ENCODE measurements at regions not wholly inside any gene's neighbourhood (a gene's known extent, or its start where the extent isn't known, plus 50 kb on each side); places are given as distances from the start of the nearest gene placed in this dataset.
A peak's percentile ranks its signal among the peaks of the same experiment; 100 is the strongest.

DNA sequence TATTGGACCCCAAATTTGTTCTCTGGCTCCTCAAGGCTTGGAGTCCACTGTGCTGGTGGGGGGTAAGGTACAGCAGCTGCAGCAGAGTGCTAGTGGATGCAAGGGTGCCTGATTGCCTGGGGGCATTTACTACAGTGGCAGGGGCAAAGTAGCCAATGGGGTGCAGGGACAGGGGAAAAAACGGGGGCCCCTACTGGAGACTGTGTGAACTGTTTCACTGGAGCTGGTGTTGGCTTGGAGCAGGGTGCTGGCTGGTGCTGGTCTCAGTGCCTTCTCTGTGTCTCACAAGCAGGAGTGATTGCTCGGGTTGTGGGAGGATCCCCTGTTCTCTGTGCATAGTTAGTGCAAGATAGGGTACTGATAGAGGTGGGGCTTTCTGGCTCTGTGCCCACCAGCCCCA is 935.9 kb downstream of the JRKL start:
- no peak overlapping the region for H3K4ac ChIP-seq (ENCODE audit: low read depth, low read length)
- H2AFZ ChIP-seq (ENCODE audit: low read length) = no peak overlapping the region
- H3K27me3 ChIP-seq (ENCODE audit: insufficient read depth, low read length) = no peaks in the 10 kb centered on the region
- no peak overlapping the region for H2BK120ac ChIP-seq (ENCODE audit: low read depth, low read length, poor library complexity, severe bottlenecking)
- no peak overlapping the region for H4K91ac ChIP-seq (ENCODE audit: insufficient read length, low read depth, low read length)
- Mint-ChIP-seq H3K4me3 (no peak overlapping the region), H3K27ac (no peak overlapping the region), H3K9me3 (peaks cover 0 to 4% of the 10 kb centered on the region in 2 experiments; a peak in 4 of 5 replicates), H3K4me1 (no peaks in the 10 kb centered on the region), H3K36me3 (ENCODE audit: insufficient read depth in 1 of 3, low read depth in 3 of 3) (peaks cover 0 to 4% (median 0%) of the 10 kb centered on the region in 3 experiments; a peak in 2 of 7 replicates), H3K27me3 (ENCODE audit: low read depth) (no peaks in the 10 kb centered on the region)
- no peaks in the 10 kb centered on the region for H3K79me1 ChIP-seq (ENCODE audit: insufficient read depth, low read depth, low read length, poor library complexity, severe bottlenecking)
- no peaks in the 10 kb centered on the region for H3K9me3 ChIP-seq (ENCODE audit: control insufficient read depth, low read depth, low read length)
- no peak overlapping the region for H3K4me2 ChIP-seq (ENCODE audit: insufficient read depth, insufficient read length, low read length)
- H4K8ac ChIP-seq (replicated peaks; ENCODE audit: insufficient read length, low read depth, low read length) = no peak overlapping the region
- H4K5ac ChIP-seq (ENCODE audit: insufficient read length, low read depth, low read length) = no peak overlapping the region
- H3K14ac ChIP-seq (ENCODE audit: insufficient read depth, low read length) = no peak overlapping the region
- no peak overlapping the region for H3K9ac ChIP-seq (ENCODE audit: extremely low read depth, insufficient read length, low read length)
- no peak overlapping the region for H2AK5ac ChIP-seq (ENCODE audit: insufficient read length, low read length)
- H3K4me1 ChIP-seq (ENCODE audit: insufficient read depth, low read length) = no peaks in the 10 kb centered on the region
- H3K23ac ChIP-seq (ENCODE audit: insufficient read length, low read depth, low read length) = no peak overlapping the region
- no peaks in the 10 kb centered on the region for H4K20me1 ChIP-seq (ENCODE audit: control insufficient read depth, insufficient read depth, insufficient read length)
- TF ChIP-seq, protein P1, sequence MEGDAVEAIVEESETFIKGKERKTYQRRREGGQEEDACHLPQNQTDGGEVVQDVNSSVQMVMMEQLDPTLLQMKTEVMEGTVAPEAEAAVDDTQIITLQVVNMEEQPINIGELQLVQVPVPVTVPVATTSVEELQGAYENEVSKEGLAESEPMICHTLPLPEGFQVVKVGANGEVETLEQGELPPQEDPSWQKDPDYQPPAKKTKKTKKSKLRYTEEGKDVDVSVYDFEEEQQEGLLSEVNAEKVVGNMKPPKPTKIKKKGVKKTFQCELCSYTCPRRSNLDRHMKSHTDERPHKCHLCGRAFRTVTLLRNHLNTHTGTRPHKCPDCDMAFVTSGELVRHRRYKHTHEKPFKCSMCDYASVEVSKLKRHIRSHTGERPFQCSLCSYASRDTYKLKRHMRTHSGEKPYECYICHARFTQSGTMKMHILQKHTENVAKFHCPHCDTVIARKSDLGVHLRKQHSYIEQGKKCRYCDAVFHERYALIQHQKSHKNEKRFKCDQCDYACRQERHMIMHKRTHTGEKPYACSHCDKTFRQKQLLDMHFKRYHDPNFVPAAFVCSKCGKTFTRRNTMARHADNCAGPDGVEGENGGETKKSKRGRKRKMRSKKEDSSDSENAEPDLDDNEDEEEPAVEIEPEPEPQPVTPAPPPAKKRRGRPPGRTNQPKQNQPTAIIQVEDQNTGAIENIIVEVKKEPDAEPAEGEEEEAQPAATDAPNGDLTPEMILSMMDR (conservative IDR thresholded peaks at IDR 0.05) = peak; percentile 40; the same call in 2 of the 3 replicates
- no CpG with 5 or more reads among the region's 2 CpGs for WGBS (ENCODE audit: extremely low coverage, insufficient read length, low lambda C conversion rate)
- no peak overlapping the region for H3K27ac ChIP-seq (ENCODE audit: insufficient read length, low read depth, low read length)
- H2BK12ac ChIP-seq (ENCODE audit: insufficient read length, low read depth, low read length) = no peak overlapping the region
- H3T11ph ChIP-seq (ENCODE audit: low read length) = no peak overlapping the region
- peak; percentile 33 for DNase-seq
- no peak overlapping the region for H2BK5ac ChIP-seq (ENCODE audit: insufficient read length, low read length)
- no peaks in the 10 kb centered on the region for H3K79me2 ChIP-seq (ENCODE audit: insufficient read depth, low read length)
- no peak overlapping the region for H3K18ac ChIP-seq (ENCODE audit: insufficient read length, low read depth, low read length)
- H2BK20ac ChIP-seq (ENCODE audit: low read depth, low read length, poor library complexity, severe bottlenecking) = no peak overlapping the region
- no peak overlapping the region for H2BK15ac ChIP-seq (ENCODE audit: low read depth, low read length)
- H3K56ac ChIP-seq (ENCODE audit: insufficient read length, low read depth, low read length) = no peak overlapping the region
- H3K23me2 ChIP-seq (ENCODE audit: insufficient read length, low read depth, low read length, poor library complexity, severe bottlenecking) = no peaks in the 10 kb centered on the region
